ENCODE measurements at regions not wholly inside any gene's neighbourhood (a gene's known extent, or its start where the extent isn't known, plus 50 kb on each side); places are given as distances from the start of the nearest gene placed in this dataset.

GRCh38 chr2:128779301-128780095 is 460.8 kb upstream of the HS6ST1 start:
- no peaks in the 10 kb centered on the region for H3K9me1 ChIP-seq (replicated peaks; ENCODE audit: control insufficient read depth, extremely low read depth, insufficient read depth, low read length)
- TF ChIP-seq EZH2 (IDR thresholded peaks at IDR 0.05; ENCODE audit: borderline replicate concordance, low read depth, low read length, severe bottlenecking) (no peak), JUN (IDR thresholded peaks at IDR 0.05; ENCODE audit: borderline replicate concordance, insufficient read depth, insufficient read length, low read depth) (no peak), POLR2A (IDR thresholded peaks at IDR 0.05; ENCODE audit: low read depth, low read length) (no peak)
- no peaks in the 10 kb centered on the region for H3K4me1 ChIP-seq (ENCODE audit: control insufficient read depth, extremely low read depth, insufficient read depth, low read length)
- no peak overlapping the region for H3K4me2 ChIP-seq (ENCODE audit: insufficient read depth, low read length)
- no peak overlapping the region for H3K4me3 ChIP-seq (replicated peaks in 1 of 3; ENCODE audit: insufficient read depth in 1 of 3, low read depth in 1 of 3, low read length in 3 of 3)
- peaks cover 2% of the 10 kb centered on the region for H3K9me3 ChIP-seq (replicated peaks; ENCODE audit: control insufficient read depth, insufficient read depth, low read length)
- DNase-seq (ENCODE audit: low read depth, low spot score) (no peak), FAIRE-seq (no peak)
- no peak overlapping the region for H2AFZ ChIP-seq (ENCODE audit: low read depth, low read length)
- POLR2A ChIA-PET: no interaction called here
- H3K27ac ChIP-seq (ENCODE audit: insufficient read depth, low read depth, low read length): no peak overlapping the region
- no peaks in the 10 kb centered on the region for H3K36me3 ChIP-seq (ENCODE audit: control insufficient read depth in 2 of 2, extremely low read depth in 1 of 2, insufficient read depth in 2 of 2, low read length in 2 of 2)
- no TSS peak for BruUV-seq (replicated peaks)
- dilution Hi-C loops (cut with MboI; ENCODE audit: extremely low pct_ligation_motif_present, low sequenced_read_pairs): no loop called here
- no peaks in the 10 kb centered on the region for H4K20me1 ChIP-seq (replicated peaks; ENCODE audit: control insufficient read depth, extremely low read depth, insufficient read depth, low read length)
- intact Hi-C loops (cut with micrococcal nuclease): no loop called here
- CTCF ChIA-PET: no interaction called here
- H3K79me2 ChIP-seq (ENCODE audit: control insufficient read depth, insufficient read depth, low read length): no peaks in the 10 kb centered on the region
- H3K9ac ChIP-seq (replicated peaks; ENCODE audit: extremely low read depth, insufficient read depth, low read length): no peak overlapping the region
- no peaks in the 10 kb centered on the region for H3K27me3 ChIP-seq (ENCODE audit: control insufficient read depth in 2 of 2, insufficient read depth in 2 of 2, low read length in 2 of 2)

GRCh38 chr2:128780434-128781080 is 461.9 kb upstream of the HS6ST1 start:
- FAIRE-seq (no peak), DNase-seq (ENCODE audit: low read depth, low spot score) (no peak)
- no peak overlapping the region for H3K4me3 ChIP-seq (replicated peaks in 1 of 3; ENCODE audit: insufficient read depth in 1 of 3, low read depth in 1 of 3, low read length in 3 of 3)
- dilution Hi-C loops (cut with MboI; ENCODE audit: extremely low pct_ligation_motif_present, low sequenced_read_pairs): no loop called here
- no peaks in the 10 kb centered on the region for H4K20me1 ChIP-seq (replicated peaks; ENCODE audit: control insufficient read depth, extremely low read depth, insufficient read depth, low read length)
- no TSS peak for BruUV-seq (replicated peaks)
- no peak overlapping the region for H3K4me2 ChIP-seq (ENCODE audit: insufficient read depth, low read length)
- H3K9me1 ChIP-seq (replicated peaks; ENCODE audit: control insufficient read depth, extremely low read depth, insufficient read depth, low read length): no peaks in the 10 kb centered on the region
- no peaks in the 10 kb centered on the region for H3K4me1 ChIP-seq (ENCODE audit: control insufficient read depth, extremely low read depth, insufficient read depth, low read length)
- no peaks in the 10 kb centered on the region for H3K36me3 ChIP-seq (ENCODE audit: control insufficient read depth in 2 of 2, extremely low read depth in 1 of 2, insufficient read depth in 2 of 2, low read length in 2 of 2)
- intact Hi-C loops (cut with micrococcal nuclease): no loop called here
- ChIA-PET CTCF (no interaction called here), POLR2A (no interaction called here)
- H2AFZ ChIP-seq (ENCODE audit: low read depth, low read length): no peak overlapping the region
- TF ChIP-seq MYC (IDR thresholded peaks at IDR 0.05; ENCODE audit: low read depth, low read length) (no peak), POLR2AphosphoS5 (IDR thresholded peaks at IDR 0.05; ENCODE audit: insufficient read depth, low read depth, low read length) (no peak), JUN (IDR thresholded peaks at IDR 0.05; ENCODE audit: borderline replicate concordance, insufficient read depth, insufficient read length, low read depth) (no peak), CTCF (IDR thresholded peaks at IDR 0.05; ENCODE audit: extremely low read depth in 1 of 2, insufficient read depth in 1 of 2, low read depth in 1 of 2, low read length in 2 of 2) (no peak), FOS (IDR thresholded peaks at IDR 0.05; ENCODE audit: borderline replicate concordance, insufficient read depth, low read length) (no peak), MAX (IDR thresholded peaks at IDR 0.05; ENCODE audit: insufficient read depth, insufficient read length) (no peak), EZH2 (IDR thresholded peaks at IDR 0.05; ENCODE audit: borderline replicate concordance, low read depth, low read length, severe bottlenecking) (no peak), POLR2A (IDR thresholded peaks at IDR 0.05; ENCODE audit: low read depth, low read length) (no peak), GATA2 (IDR thresholded peaks at IDR 0.05; ENCODE audit: insufficient read depth, insufficient read length, low read depth, low read length) (no peak)
- H3K9me3 ChIP-seq (replicated peaks; ENCODE audit: control insufficient read depth, insufficient read depth, low read length): peaks cover 2% of the 10 kb centered on the region
- H3K9ac ChIP-seq (replicated peaks; ENCODE audit: extremely low read depth, insufficient read depth, low read length): no peak overlapping the region
- H3K27ac ChIP-seq (ENCODE audit: insufficient read depth, low read depth, low read length): no peak overlapping the region
- H3K27me3 ChIP-seq (ENCODE audit: control insufficient read depth in 2 of 2, insufficient read depth in 2 of 2, low read length in 2 of 2): no peaks in the 10 kb centered on the region
- H3K79me2 ChIP-seq (ENCODE audit: control insufficient read depth, insufficient read depth, low read length): no peaks in the 10 kb centered on the region
